Endothelial cell of umbilical vein (primary cell): ENCODE measurements at regions not wholly inside any gene's neighbourhood (a gene's known extent, or its start where the extent isn't known, plus 50 kb on each side); places are given as distances from the start of the nearest gene placed in this dataset.

Experiments used
- BruUV-seq: library from RNA; stranded (reverse); fragments of 400-500 nt; replicated peaks from 2 replicates; lab custom pipeline; 2021; lab: Mats Ljungman, UMichigan
- CTCF ChIA-PET: fragments of 300-600, 350-600 bp; sonication (Branson Sonifier 250); formaldehyde crosslinking; loops from one replicate; lab custom pipeline; 2021; ENCODE audit warnings: antibody characterized with exemption, inconsistent platforms; lab: Charles Lee
- POLR2A ChIA-PET: fragments of 300-600, 350-600 bp; sonication (Branson Sonifier 250); formaldehyde crosslinking; loops from one replicate; lab custom pipeline; 2021; ENCODE audit warnings: antibody characterized with exemption, inconsistent platforms; lab: Charles Lee
- DNase-seq: peaks from one replicate; pipeline ENCODE4 v3.0.0-alpha.2; 2011; ENCODE audit warnings: low read depth, low spot score
- FAIRE-seq: peaks from 2 replicates; lab custom pipeline; 2011; peaks lifted over from hg19 to GRCh38; lab: Jason Lieb, UNC
- H2AFZ ChIP-seq: 2 replicates; pipeline ENCODE4 v1.6.0; 2012; ENCODE audit warnings: low read depth, low read length, control low read depth, inconsistent platforms
- H3K27ac ChIP-seq: 2 replicates; pipeline ENCODE4 v1.5.1; 2011; ENCODE audit warnings: low read depth, mild to moderate bottlenecking, control low read depth, low read length, moderate library complexity; ENCODE audit not compliant: insufficient read depth
- H3K27me3 ChIP-seq, 2 experiments: 2 replicates each; pipeline versions ENCODE4 v1.6.0 to v1.6.1; 2011; ENCODE audit warnings: low read length in 2 of 2, mixed read lengths in 1 of 2; ENCODE audit not compliant: control insufficient read depth in 2 of 2, insufficient read depth in 2 of 2
- H3K36me3 ChIP-seq, 2 experiments: 2 replicates in 1 of 2; 3 replicates in 1 of 2; pipeline ENCODE4 v1.5.1; 2011; ENCODE audit warnings: low read length in 2 of 2, mild to moderate bottlenecking in 1 of 2, moderate library complexity in 1 of 2; ENCODE audit not compliant: control insufficient read depth in 2 of 2, insufficient read depth in 2 of 2; ENCODE audit errors: extremely low read depth in 1 of 2
- H3K4me1 ChIP-seq: 3 replicates; pipeline ENCODE4 v1.5.1; 2011; ENCODE audit warnings: mild to moderate bottlenecking, low read length; ENCODE audit not compliant: control insufficient read depth, insufficient read depth; ENCODE audit errors: extremely low read depth
- H3K4me2 ChIP-seq: 2 replicates; pipeline ENCODE4 v1.6.1; 2011; ENCODE audit warnings: low read length, control low read depth, mixed read lengths; ENCODE audit not compliant: insufficient read depth
- H3K4me3 ChIP-seq, 3 experiments: fragments of 200-600 bp in 1 of 3; sonication (generic), shearing (Covaris generic) in 1 of 3; replicated peaks in 1 of 3; 2 replicates each; pipeline ENCODE4 v1.5.1; 2011 to 2016; ENCODE audit warnings: control low read depth in 3 of 3, low read length in 3 of 3, mild to moderate bottlenecking in 2 of 3, inconsistent platforms in 1 of 3, low read depth in 1 of 3, moderate library complexity in 1 of 3; ENCODE audit not compliant: insufficient read depth in 1 of 3
- H3K79me2 ChIP-seq: 2 replicates; pipeline ENCODE4 v1.6.0; 2012; ENCODE audit warnings: low read length, inconsistent platforms; ENCODE audit not compliant: control insufficient read depth, insufficient read depth
- H3K9ac ChIP-seq: replicated peaks from 2 replicates; pipeline ENCODE3; 2011; ENCODE audit warnings: low read length, control low read depth; ENCODE audit not compliant: insufficient read depth; ENCODE audit errors: extremely low read depth
- H3K9me1 ChIP-seq: replicated peaks from 3 replicates; pipeline ENCODE4 v1.6.0; 2011; ENCODE audit warnings: mild to moderate bottlenecking, low read length; ENCODE audit not compliant: control insufficient read depth, insufficient read depth; ENCODE audit errors: extremely low read depth
- H3K9me3 ChIP-seq: replicated peaks from 2 replicates; pipeline ENCODE4 v1.5.1; 2012; ENCODE audit warnings: low read length, inconsistent platforms; ENCODE audit not compliant: control insufficient read depth, insufficient read depth
- H4K20me1 ChIP-seq: replicated peaks from 2 replicates; pipeline ENCODE3; 2011; ENCODE audit warnings: mild to moderate bottlenecking, low read length; ENCODE audit not compliant: control insufficient read depth, insufficient read depth; ENCODE audit errors: extremely low read depth
- EZH2 ChIP-seq: IDR thresholded peaks from 2 replicates; pipeline ENCODE4 v1.6.1; 2012; ENCODE audit warnings: borderline replicate concordance, low read depth, mild to moderate bottlenecking, moderate library complexity, low read length, inconsistent platforms; ENCODE audit not compliant: severe bottlenecking
- FOS ChIP-seq: IDR thresholded peaks from 2 replicates; pipeline ENCODE4 v1.6.1; 2011; ENCODE audit warnings: mild to moderate bottlenecking, low read length, moderate library complexity, borderline replicate concordance; ENCODE audit not compliant: insufficient read depth
- GATA2 ChIP-seq: IDR thresholded peaks from 2 replicates; pipeline ENCODE4 v1.7.0; 2011; ENCODE audit warnings: low read depth, mild to moderate bottlenecking, moderate library complexity, mixed read lengths, low read length; ENCODE audit not compliant: insufficient read length, insufficient read depth
- JUN ChIP-seq: IDR thresholded peaks from 2 replicates; pipeline ENCODE4 v1.6.1; 2011; ENCODE audit warnings: borderline replicate concordance, low read depth; ENCODE audit not compliant: insufficient read length, insufficient read depth
- MYC ChIP-seq: IDR thresholded peaks from one replicate; pipeline ENCODE4 v1.6.1; 2011; ENCODE audit warnings: mild to moderate bottlenecking, low read depth, low read length
- POLR2A ChIP-seq: IDR thresholded peaks from 2 replicates; pipeline ENCODE4 v1.6.1; 2012; ENCODE audit warnings: low read depth, mild to moderate bottlenecking, control low read depth, low read length
- POLR2AphosphoS5 ChIP-seq: IDR thresholded peaks from 2 replicates; pipeline ENCODE4 v1.6.1; 2012; ENCODE audit warnings: low read depth, mild to moderate bottlenecking, control low read depth, low read length, moderate library complexity; ENCODE audit not compliant: insufficient read depth
- dilution Hi-C: fragments of 300-500 bp; cut with MboI; formaldehyde crosslinking; loops from one replicate; pipeline ENCODE4 v1.15.0; 2019; ENCODE audit warnings: low sequenced_read_pairs; ENCODE audit not compliant: extremely low pct_ligation_motif_present
- intact Hi-C: fragments of 100-400 bp; cut with micrococcal nuclease; formaldehyde crosslinking; loops from one replicate; pipeline ENCODE4 v1.10.0; 2022
- TF ChIP-seq, protein P1 (sequence below): IDR thresholded peaks from 2 replicates; pipeline ENCODE4 v1.6.1; 2011; ENCODE audit not compliant: insufficient read depth, insufficient read length
- TF ChIP-seq, protein P2 (sequence below), 2 donors: IDR thresholded peaks; 1 replicate in 1 of 2; 2 replicates in 1 of 2; pipeline ENCODE4 v1.5.1; 2011; ENCODE audit warnings: low read length in 2 of 2, mild to moderate bottlenecking in 2 of 2, moderate library complexity in 2 of 2, control low read depth in 1 of 2, inconsistent platforms in 1 of 2, low read depth in 1 of 2; ENCODE audit not compliant: insufficient read depth in 1 of 2; ENCODE audit errors: extremely low read depth in 1 of 2

DNA sequence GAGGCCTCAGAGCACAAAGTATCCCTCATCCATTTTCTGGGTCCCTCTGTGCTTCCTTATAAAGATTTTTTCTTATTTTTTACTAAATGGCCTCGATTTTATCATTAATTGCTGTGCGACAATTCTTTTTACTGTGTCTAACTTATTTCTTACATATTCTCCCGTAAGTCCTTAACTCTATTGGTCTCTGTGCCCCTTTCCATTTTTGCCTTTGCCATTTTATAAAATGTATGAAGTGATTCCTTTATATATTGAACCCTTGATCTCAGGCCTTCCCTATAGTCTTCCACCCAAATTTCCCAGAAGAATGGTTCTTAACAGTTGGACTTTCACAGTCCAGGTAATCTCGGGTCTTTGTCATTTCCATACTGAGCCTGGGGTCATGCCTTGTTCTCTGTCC is 55.0 kb upstream of the ESRRB start:
- TF ChIP-seq GATA2: no peak
- TF ChIP-seq, protein P1, sequence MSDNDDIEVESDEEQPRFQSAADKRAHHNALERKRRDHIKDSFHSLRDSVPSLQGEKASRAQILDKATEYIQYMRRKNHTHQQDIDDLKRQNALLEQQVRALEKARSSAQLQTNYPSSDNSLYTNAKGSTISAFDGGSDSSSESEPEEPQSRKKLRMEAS: no peak
- TF ChIP-seq EZH2: no peak
- TF ChIP-seq MYC: no peak
- TF ChIP-seq FOS: no peak
- TF ChIP-seq POLR2AphosphoS5: no peak
- intact Hi-C loops (no loop called here), dilution Hi-C loops (no loop called here)
- no peaks in the 10 kb centered on the region for H3K9me3 ChIP-seq
- H3K27me3 ChIP-seq: peaks cover 1 to 7% of the 10 kb centered on the region in 2 experiments
- no peaks in the 10 kb centered on the region for H3K9me1 ChIP-seq
- CTCF ChIA-PET: no interaction called here
- H3K79me2 ChIP-seq: no peaks in the 10 kb centered on the region
- no peaks in the 10 kb centered on the region for H3K36me3 ChIP-seq
- no peak overlapping the region for H3K9ac ChIP-seq
- no peak overlapping the region for H2AFZ ChIP-seq
- POLR2A ChIA-PET: no interaction called here
- DNase-seq: no peak
- no peak for FAIRE-seq
- no TSS peak for BruUV-seq
- H3K4me1 ChIP-seq: no peaks in the 10 kb centered on the region
- H4K20me1 ChIP-seq: no peaks in the 10 kb centered on the region
- no peak overlapping the region for H3K27ac ChIP-seq
- no peak overlapping the region for H3K4me2 ChIP-seq
- H3K4me3 ChIP-seq: no peak overlapping the region

DNA sequence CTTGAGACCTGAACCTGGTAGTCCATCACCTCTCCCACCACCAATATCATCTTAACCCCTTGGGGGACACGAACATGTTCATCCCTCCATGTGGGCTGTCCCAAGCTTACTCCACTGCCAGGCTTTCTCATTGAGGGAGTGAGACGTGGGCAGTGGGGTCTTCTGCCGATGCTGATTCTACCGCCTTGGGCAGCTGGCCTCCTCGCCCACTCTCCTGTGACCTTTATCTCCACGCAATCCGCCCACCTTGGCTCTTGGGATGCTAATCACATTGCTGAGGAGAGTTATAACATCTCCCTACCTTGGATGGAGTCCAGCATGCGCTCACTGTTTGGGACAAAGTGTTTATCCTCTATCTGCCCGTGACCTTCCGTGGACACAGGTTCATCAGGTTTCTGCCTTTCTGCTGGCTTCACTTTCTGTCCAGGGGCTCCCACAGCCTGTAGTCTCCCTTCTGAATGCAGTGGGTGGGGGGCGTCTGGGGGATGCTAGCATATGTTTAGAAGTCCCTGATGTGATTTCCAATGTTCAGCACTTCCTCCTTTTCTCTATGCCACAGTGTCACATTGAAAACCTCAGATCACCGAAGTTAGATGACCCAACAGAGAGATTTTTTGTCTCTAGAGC is 53.2 kb upstream of the ESRRB start:
- dilution Hi-C loops: no loop called here
- no peak for DNase-seq
- FAIRE-seq: no peak

More for the DNA sequence above, 53.2 kb upstream of the ESRRB start:
- intact Hi-C loops: no loop called here
- Histone ChIP-seq H3K9me1 (no peaks in the 10 kb centered on the region), H3K79me2 (no peaks in the 10 kb centered on the region), H3K36me3 (no peaks in the 10 kb centered on the region), H3K27me3 (peaks cover 1 to 2% of the 10 kb centered on the region in 2 experiments), H3K4me1 (no peaks in the 10 kb centered on the region), H3K9ac (no peak overlapping the region), H3K4me3 (no peak overlapping the region), H3K4me2 (no peak overlapping the region), H2AFZ (no peak overlapping the region), H4K20me1 (no peaks in the 10 kb centered on the region), H3K27ac (no peak overlapping the region), H3K9me3 (no peaks in the 10 kb centered on the region)
- POLR2A ChIA-PET: no interaction called here
- TF ChIP-seq JUN: no peak
- TF ChIP-seq GATA2: no peak
- no peak for TF ChIP-seq MYC
- TF ChIP-seq POLR2AphosphoS5: no peak
- TF ChIP-seq POLR2A: no peak
- no peak for TF ChIP-seq FOS
- no peak for TF ChIP-seq EZH2
- TF ChIP-seq, protein P2, sequence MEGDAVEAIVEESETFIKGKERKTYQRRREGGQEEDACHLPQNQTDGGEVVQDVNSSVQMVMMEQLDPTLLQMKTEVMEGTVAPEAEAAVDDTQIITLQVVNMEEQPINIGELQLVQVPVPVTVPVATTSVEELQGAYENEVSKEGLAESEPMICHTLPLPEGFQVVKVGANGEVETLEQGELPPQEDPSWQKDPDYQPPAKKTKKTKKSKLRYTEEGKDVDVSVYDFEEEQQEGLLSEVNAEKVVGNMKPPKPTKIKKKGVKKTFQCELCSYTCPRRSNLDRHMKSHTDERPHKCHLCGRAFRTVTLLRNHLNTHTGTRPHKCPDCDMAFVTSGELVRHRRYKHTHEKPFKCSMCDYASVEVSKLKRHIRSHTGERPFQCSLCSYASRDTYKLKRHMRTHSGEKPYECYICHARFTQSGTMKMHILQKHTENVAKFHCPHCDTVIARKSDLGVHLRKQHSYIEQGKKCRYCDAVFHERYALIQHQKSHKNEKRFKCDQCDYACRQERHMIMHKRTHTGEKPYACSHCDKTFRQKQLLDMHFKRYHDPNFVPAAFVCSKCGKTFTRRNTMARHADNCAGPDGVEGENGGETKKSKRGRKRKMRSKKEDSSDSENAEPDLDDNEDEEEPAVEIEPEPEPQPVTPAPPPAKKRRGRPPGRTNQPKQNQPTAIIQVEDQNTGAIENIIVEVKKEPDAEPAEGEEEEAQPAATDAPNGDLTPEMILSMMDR (IDR thresholded peaks at IDR 0.05; ENCODE audit: extremely low read depth in 1 of 2, insufficient read depth in 1 of 2, low read depth in 1 of 2, low read length in 2 of 2): no peak
- TF ChIP-seq, protein P1: no peak
- CTCF ChIA-PET: no interaction called here
- no TSS peak for BruUV-seq
